Stimulated activated CD8-positive, alpha-beta memory T cell treated with anti-CD3 and anti-CD28 coated beads, Interleukin-2, amount 100 ng/mL, for 48 hours (primary cell): ENCODE measurements at regions not wholly inside any gene's neighbourhood (a gene's known extent, or its start where the extent isn't known, plus 50 kb on each side); places are given as distances from the start of the nearest gene placed in this dataset.

Source experiments
- DNase-seq, 2 donors: peaks; one replicate each; pipeline ENCODE4 v3.0.0-alpha.2; 2020; ENCODE audit warnings: low read depth in 2 of 2

- no peak for DNase-seq
Measured at GRCh38 chrX:98362630-98363029, 1478.9 kb downstream of the RPA4 start.

GRCh38 chrX:98371994-98372393 lies 1488.3 kb downstream of the RPA4 start:
- no peak for DNase-seq

- DNase-seq = no peak
Measured at GRCh38 chrX:98379134-98379533, 1495.4 kb downstream of the RPA4 start.

- DNase-seq = no peak
Measured at GRCh38 chrX:98380106-98380505, 1496.4 kb downstream of the RPA4 start.

- DNase-seq = no peak
Measured at GRCh38 chrX:98380556-98380955, 1496.8 kb downstream of the RPA4 start.

- DNase-seq = no peak
Measured at GRCh38 chrX:98398542-98398941, 1514.8 kb downstream of the RPA4 start.

- no peak for DNase-seq
Measured at GRCh38 chrX:98405376-98405775, 1521.7 kb downstream of the RPA4 start.

GRCh38 chrX:98407584-98407983 lies 1523.9 kb downstream of the RPA4 start:
- no peak for DNase-seq

- DNase-seq = no peak
Measured at GRCh38 chrX:98409867-98410266, 1526.2 kb downstream of the RPA4 start.

- no peak for DNase-seq
Measured at GRCh38 chrX:98412058-98412457, 1528.3 kb downstream of the RPA4 start.

- DNase-seq = no peak
Measured at GRCh38 chrX:98422536-98422935, 1538.8 kb downstream of the RPA4 start.

- no peak for DNase-seq
Measured at GRCh38 chrX:98432413-98432812, 1548.7 kb downstream of the RPA4 start.

GRCh38 chrX:98448524-98448923 lies 1564.8 kb downstream of the RPA4 start:
- no peak for DNase-seq

GRCh38 chrX:98452456-98452855 lies 1568.7 kb downstream of the RPA4 start:
- DNase-seq = no peak

GRCh38 chrX:98459669-98460068 lies 1576.0 kb downstream of the RPA4 start:
- DNase-seq = no peak

GRCh38 chrX:98480606-98481005 lies 1596.9 kb downstream of the RPA4 start:
- DNase-seq = no peak

- DNase-seq = no peak
Measured at GRCh38 chrX:98481636-98482035, 1597.9 kb downstream of the RPA4 start.

GRCh38 chrX:98490670-98491069 lies 1607.0 kb downstream of the RPA4 start:
- no peak for DNase-seq

- no peak for DNase-seq
Measured at GRCh38 chrX:98501426-98501825, 1617.7 kb downstream of the RPA4 start.

GRCh38 chrX:98506907-98507306 lies 1623.2 kb downstream of the RPA4 start:
- no peak for DNase-seq

GRCh38 chrX:98514032-98514431 lies 1630.3 kb downstream of the RPA4 start:
- DNase-seq = no peak

GRCh38 chrX:98516120-98516519 lies 1632.4 kb downstream of the RPA4 start:
- DNase-seq = no peak

GRCh38 chrX:98523026-98523425 lies 1639.3 kb downstream of the RPA4 start:
- no peak for DNase-seq

- DNase-seq = no peak
Measured at GRCh38 chrX:98523521-98523920, 1639.8 kb downstream of the RPA4 start.

GRCh38 chrX:98548519-98548918 lies 1664.8 kb downstream of the RPA4 start:
- no peak for DNase-seq
